ENCODE measurements at regions not wholly inside any gene's neighbourhood (a gene's known extent, or its start where the extent isn't known, plus 50 kb on each side); places are given as distances from the start of the nearest gene placed in this dataset.

- no peak for TF ChIP-seq CTCF (IDR thresholded peaks at IDR 0.05 in 2 of 3, conservative IDR thresholded peaks at IDR 0.05 in 1 of 3; ENCODE audit: control insufficient read depth in 2 of 3, extremely low read depth in 1 of 3, insufficient read depth in 1 of 3, low read depth in 3 of 3, low read length in 3 of 3)
- no peak for TF ChIP-seq EZH2 (IDR thresholded peaks at IDR 0.05; ENCODE audit: borderline replicate concordance, control insufficient read depth, low read depth, low read length)
- no peak for TF ChIP-seq BCL3 (IDR thresholded peaks at IDR 0.05; ENCODE audit: borderline replicate concordance, insufficient read depth, low read depth, low read length, poor library complexity, severe bottlenecking)
- TF ChIP-seq EP300 (IDR thresholded peaks at IDR 0.05; ENCODE audit: borderline replicate concordance in 1 of 2, control insufficient read depth in 1 of 2, low read depth in 2 of 2, low read length in 2 of 2) = no peak
- TF ChIP-seq ZNF24 (IDR thresholded peaks at IDR 0.05) = no peak
Observed at GRCh38 chr18:35775887-35776286, 194.3 kb downstream of the GALNT1 start.
